GM10248 (cell line): ENCODE measurements at regions not wholly inside any gene's neighbourhood (a gene's known extent, or its start where the extent isn't known, plus 50 kb on each side); places are given as distances from the start of the nearest gene placed in this dataset.

Source experiments
- CTCF ChIA-PET: fragments of 300-600 bp; sonication (Branson Sonifier 250); formaldehyde crosslinking; extraction: SDS; loops from one replicate; lab custom pipeline; 2021; ENCODE audit warnings: antibody characterized with exemption; lab: Yijun Ruan, JAX
- POLR2A ChIA-PET: fragments of 350-650 bp; sonication (Branson Sonifier 250); formaldehyde crosslinking; extraction: SDS; loops from one replicate; lab custom pipeline; 2020; ENCODE audit warnings: antibody characterized with exemption; lab: Yijun Ruan, JAX
- DNase-seq: peaks from one replicate; pipeline ENCODE4 v3.0.0; 2012; ENCODE audit errors: extremely low spot score
- CTCF ChIP-seq: IDR thresholded peaks from 2 replicates; pipeline ENCODE4 v1.5.1; 2012; ENCODE audit warnings: mild to moderate bottlenecking, low read depth; ENCODE audit errors: extremely low read depth, missing control alignments, control extremely low read depth

GRCh38 chr11:87392665-87393064, 354.9 kb downstream of the TMEM135 start:
- no peak for TF ChIP-seq CTCF
- no peak for DNase-seq
- ChIA-PET POLR2A (no interaction called here), CTCF (no interaction called here)

DNA sequence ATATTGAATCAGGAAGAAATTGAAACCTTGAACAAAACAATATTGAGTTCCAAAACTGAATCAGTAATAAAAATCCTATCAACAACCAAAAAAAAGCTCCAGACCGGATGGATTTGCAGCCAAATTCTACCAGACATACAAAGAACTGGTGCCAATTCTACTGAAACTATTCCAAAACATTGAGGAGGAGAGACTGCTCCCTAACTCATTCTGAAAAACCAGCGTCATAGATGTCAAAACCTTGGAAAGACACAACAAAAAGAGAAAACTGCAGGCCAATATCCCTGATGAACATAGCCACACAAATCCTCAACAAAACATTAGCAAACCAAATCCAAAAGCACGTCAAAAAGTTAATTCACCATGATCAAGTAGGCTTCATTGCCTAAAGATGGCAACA, 353.8 kb downstream of the TMEM135 start:
- DNase-seq, result no peak
- ChIA-PET CTCF (no interaction called here), POLR2A (no interaction called here)
- TF ChIP-seq CTCF, result no peak

DNA sequence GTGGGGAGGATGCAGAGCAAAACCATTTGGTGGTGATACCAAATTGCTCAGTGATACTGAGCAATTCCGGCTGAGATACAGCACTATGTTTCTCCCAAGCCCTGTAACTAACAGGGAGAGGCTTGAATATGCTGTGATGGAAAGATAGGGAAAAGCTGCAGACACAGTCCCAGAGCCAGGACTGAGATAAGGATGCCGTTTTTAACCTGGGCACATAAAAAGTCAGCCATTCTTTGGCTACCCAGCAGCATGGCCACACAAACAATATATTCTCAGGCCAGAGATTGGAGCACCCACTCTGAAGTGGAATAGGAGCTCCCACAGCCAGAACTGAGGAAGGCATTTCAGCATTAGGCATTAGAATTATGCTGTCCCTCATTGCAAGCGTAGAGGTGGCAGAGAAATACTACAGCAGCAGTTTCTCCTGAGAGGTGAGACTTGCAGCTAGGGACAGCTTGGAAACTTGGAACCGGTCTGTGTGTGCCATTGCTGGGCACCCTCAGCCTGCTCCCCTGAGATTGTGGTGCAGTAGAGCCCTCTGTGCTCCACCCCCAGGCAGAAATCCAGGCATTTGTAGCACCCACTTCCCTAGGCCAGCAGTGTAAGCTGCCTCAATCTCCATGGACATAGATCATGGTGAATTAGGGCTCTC, 346.5 kb downstream of the TMEM135 start:
- POLR2A ChIA-PET, result no interaction called here
- CTCF ChIA-PET, result interaction anchor here (1.5 kb wide), 1 partner anchor 17 kb away, joined by 4 read pairs; no protein-coding TSS in a partner anchor
- no peak for DNase-seq
- no peak for TF ChIP-seq CTCF

DNA sequence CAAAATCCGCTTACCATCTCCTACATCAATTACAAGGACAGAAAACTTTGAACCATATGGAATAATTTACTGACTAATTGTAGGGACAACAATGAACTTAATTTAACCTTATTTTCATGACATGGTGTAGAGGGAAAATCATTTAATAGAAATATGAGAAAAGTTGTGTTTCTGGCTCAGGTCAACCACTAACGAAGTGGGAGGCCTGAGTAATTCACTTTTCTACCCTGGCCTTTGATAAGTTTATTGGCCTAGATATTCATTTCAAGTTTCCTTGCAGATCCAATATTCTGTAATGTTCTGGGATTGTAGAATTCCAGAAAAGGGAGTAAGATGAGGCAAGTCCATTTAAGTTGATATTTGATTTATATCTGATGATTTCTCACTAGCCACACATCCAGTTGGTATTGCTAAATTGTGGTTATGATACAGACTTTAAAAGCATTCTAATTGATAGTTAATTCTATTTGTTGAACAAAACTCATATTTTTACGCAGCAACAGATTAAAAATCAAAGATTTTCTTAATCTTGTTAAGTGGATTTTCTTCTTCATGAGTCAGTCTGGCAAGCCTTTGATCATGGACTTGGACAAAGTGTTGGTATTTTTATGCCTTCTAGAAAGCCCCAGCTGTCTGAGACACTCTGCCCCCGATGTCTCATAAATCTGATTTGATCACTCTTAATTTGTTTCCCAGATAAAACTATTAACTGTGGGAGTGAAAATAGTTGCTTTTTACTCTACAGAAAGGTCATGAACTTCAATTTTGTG, 336.5 kb downstream of the TMEM135 start:
- POLR2A ChIA-PET, result no interaction called here
- no peak for TF ChIP-seq CTCF
- CTCF ChIA-PET, result no interaction called here
- DNase-seq, result no peak
